Stimulated activated effector memory CD8-positive, alpha-beta T cell treated with anti-CD3 and anti-CD28 coated beads, Interleukin-12 subunit alpha, Interleukin-12 subunit beta, amount 100 ng/mL, for 72 hours (primary cell): ENCODE measurements at regions not wholly inside any gene's neighbourhood (a gene's known extent, or its start where the extent isn't known, plus 50 kb on each side); places are given as distances from the start of the nearest gene placed in this dataset.
"Not testable (repeated sequence)": the region's sequence is repeated elsewhere in the genome, so short reads cannot be mapped to it uniquely, and the experiment has no call there.

Experiments used
- ATAC-seq: fragments of 150-1000 bp; cut with Tn5 transposase; 2 replicates; pipeline ENCODE4 v1.10.0; 2021
- DNase-seq, 2 donors: peaks; one replicate each; pipeline ENCODE4 v3.0.0; 2021 to 2022; ENCODE audit warnings: low spot score in 2 of 2
- H3K27ac Mint-ChIP-seq: one replicate; pipeline ENCODE4 v1.8.0; 2022; ENCODE audit warnings: mild to moderate bottlenecking, mixed read lengths
- H3K36me3 Mint-ChIP-seq: one replicate; pipeline ENCODE4 v1.8.0; 2022; ENCODE audit warnings: mild to moderate bottlenecking, mixed read lengths
- H3K4me1 Mint-ChIP-seq: one replicate; pipeline ENCODE4 v1.8.0; 2022; ENCODE audit warnings: mixed read lengths
- H3K4me3 Mint-ChIP-seq: one replicate; pipeline ENCODE4 v1.8.0; 2022; ENCODE audit warnings: mild to moderate bottlenecking, mixed read lengths
- H3K9me3 Mint-ChIP-seq: one replicate; pipeline ENCODE4 v1.8.0; 2022; ENCODE audit warnings: mixed read lengths

- H3K9me3 Mint-ChIP-seq, H3K27ac Mint-ChIP-seq, H3K36me3 Mint-ChIP-seq, ATAC-seq, H3K4me1 Mint-ChIP-seq, DNase-seq, H3K4me3 Mint-ChIP-seq: not testable (repeated sequence)
These were observed 1170.7 kb upstream of the IGFBP7 start for GRCh38 chr4:58280928-58281327.

- Mint-ChIP-seq H3K36me3 (no peaks in the 10 kb centered on the region), H3K4me1 (no peaks in the 10 kb centered on the region)
These were observed 1165.7 kb upstream of the IGFBP7 start for GRCh38 chr4:58275856-58276255.

GRCh38 chr4:58274553-58274952 lies 1164.4 kb upstream of the IGFBP7 start:
- Mint-ChIP-seq H3K4me1 (no peaks in the 10 kb centered on the region), H3K27ac (no peak overlapping the region), H3K4me3 (no peak overlapping the region)

More at GRCh38 chr4:58275856-58276255, 1165.7 kb upstream of the IGFBP7 start:
- Mint-ChIP-seq H3K27ac (no peak overlapping the region), H3K9me3 (peaks cover 12% of the 10 kb centered on the region), H3K4me3 (no peak overlapping the region)
- ATAC-seq (no peak), DNase-seq (no peak)

DNA sequence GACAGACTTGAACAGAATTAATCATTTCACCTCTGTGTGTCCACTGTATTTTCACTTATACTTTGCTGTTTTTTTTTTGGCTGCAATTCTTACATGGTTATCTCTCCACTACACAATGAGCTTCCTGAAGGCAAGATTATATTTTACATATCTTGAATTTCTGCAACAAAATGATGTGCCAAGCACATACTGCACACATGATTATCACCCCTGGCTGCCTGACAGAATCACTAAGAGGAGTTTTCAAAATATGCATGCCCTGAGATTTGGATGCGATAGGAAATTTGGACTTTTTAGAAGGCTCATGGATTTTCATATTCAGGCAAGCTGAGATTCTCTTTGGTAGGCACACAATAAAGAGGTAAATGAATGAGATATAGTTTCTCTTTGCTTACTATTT lies 1162.1 kb upstream of the IGFBP7 start:
- no peak overlapping the region for H3K27ac Mint-ChIP-seq
- H3K4me3 Mint-ChIP-seq = no peak overlapping the region
- H3K4me1 Mint-ChIP-seq = no peaks in the 10 kb centered on the region
- no peak for ATAC-seq
- H3K9me3 Mint-ChIP-seq = peaks cover 19% of the 10 kb centered on the region
- DNase-seq = no peak
- no peaks in the 10 kb centered on the region for H3K36me3 Mint-ChIP-seq

More at GRCh38 chr4:58274553-58274952, 1164.4 kb upstream of the IGFBP7 start:
- H3K36me3 Mint-ChIP-seq = no peaks in the 10 kb centered on the region
- peaks cover 9% of the 10 kb centered on the region for H3K9me3 Mint-ChIP-seq
- DNase-seq (no peak), ATAC-seq (no peak)

DNA sequence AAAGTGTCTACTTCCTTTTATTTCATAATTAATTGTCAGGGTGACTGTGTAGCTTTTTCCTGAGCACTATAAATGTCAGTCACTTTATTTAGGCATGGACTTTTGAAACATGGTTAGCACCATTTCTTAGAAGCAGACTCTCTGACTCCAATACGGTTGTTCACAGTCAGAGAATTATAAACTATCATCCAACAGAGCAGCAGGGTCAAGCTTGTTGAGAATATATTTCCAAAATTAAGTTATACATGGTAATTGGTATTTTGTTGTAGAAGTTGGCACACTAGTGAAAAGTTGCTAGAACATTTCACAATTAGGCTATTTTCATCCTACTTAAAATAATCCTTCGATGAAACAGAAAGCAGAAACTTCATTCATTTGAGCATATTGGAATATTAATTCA lies 1155.5 kb upstream of the IGFBP7 start:
- H3K36me3 Mint-ChIP-seq = no peaks in the 10 kb centered on the region
- H3K27ac Mint-ChIP-seq = no peak overlapping the region
- no peak for ATAC-seq
- DNase-seq = no peak
- H3K9me3 Mint-ChIP-seq = peaks cover 24% of the 10 kb centered on the region
- no peaks in the 10 kb centered on the region for H3K4me1 Mint-ChIP-seq
- no peak overlapping the region for H3K4me3 Mint-ChIP-seq

DNA sequence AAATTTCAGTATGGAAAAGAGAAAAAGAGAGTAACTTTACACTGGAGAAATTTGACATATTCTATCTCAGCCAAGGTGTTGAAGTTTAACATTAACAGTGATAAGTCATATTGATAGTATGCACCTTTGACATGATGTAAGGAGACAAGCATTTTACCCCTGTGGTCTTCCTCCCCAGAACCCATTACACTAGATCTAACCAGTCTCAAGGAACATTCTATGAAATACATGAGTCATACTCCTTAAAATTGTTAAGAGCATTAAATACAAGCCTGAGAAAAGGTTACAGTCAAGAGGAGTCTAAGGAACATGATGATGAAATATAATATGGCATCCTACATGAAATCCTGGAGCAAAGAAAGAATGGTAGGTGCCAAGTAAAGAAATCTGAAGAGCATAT lies 1151.3 kb upstream of the IGFBP7 start:
- H3K9me3 Mint-ChIP-seq = peaks cover 15% of the 10 kb centered on the region
- no peak overlapping the region for H3K27ac Mint-ChIP-seq
- ATAC-seq = no peak
- no peaks in the 10 kb centered on the region for H3K36me3 Mint-ChIP-seq
- DNase-seq = no peak
- no peak overlapping the region for H3K4me3 Mint-ChIP-seq
- H3K4me1 Mint-ChIP-seq = no peaks in the 10 kb centered on the region

DNA sequence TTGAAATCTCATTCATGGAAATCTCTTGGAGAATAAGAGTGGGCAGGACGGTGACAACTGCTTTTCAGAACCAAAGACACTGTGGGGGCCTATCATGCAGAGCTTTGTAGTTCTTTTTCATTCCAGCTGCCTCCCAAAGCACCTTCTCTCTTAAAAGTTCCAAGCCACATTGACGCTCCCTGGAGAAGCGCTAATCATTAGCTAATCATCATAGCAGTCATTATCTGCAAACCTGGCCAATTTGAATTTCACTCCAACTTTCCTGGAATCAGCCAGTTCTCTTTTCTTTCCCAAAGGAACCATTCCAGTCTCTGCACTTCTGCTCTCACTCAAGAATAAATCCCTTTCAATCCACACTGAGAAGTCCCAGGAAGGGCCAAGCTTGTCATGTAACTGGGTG lies 1144.1 kb upstream of the IGFBP7 start:
- Mint-ChIP-seq H3K4me1 (no peaks in the 10 kb centered on the region), H3K9me3 (peaks cover 12% of the 10 kb centered on the region), H3K4me3 (no peak overlapping the region), H3K27ac (no peak overlapping the region), H3K36me3 (no peaks in the 10 kb centered on the region)
- ATAC-seq (no peak), DNase-seq (no peak)

DNA sequence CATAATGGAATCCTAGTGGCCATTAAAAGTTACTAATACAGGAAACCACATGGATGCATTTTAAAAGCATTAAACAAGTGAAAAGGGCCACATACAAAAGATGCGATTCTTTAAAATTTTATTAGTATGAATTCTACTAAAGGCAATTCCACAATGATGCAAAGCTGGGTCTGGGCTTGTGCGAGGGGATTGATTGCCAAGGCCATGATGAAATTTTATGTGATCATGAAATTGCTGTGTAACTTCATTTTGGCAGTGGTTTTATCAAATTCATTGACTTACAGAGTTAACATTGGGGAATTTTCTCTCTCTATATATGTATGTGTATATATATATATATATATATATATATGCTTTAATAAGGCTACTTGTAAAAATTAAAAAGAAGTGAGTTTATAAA lies 1142.5 kb upstream of the IGFBP7 start:
- Mint-ChIP-seq H3K36me3 (no peaks in the 10 kb centered on the region), H3K4me3 (no peak overlapping the region), H3K9me3 (peaks cover 11% of the 10 kb centered on the region), H3K27ac (no peak overlapping the region), H3K4me1 (no peaks in the 10 kb centered on the region)
- DNase-seq = no peak
- ATAC-seq = no peak

DNA sequence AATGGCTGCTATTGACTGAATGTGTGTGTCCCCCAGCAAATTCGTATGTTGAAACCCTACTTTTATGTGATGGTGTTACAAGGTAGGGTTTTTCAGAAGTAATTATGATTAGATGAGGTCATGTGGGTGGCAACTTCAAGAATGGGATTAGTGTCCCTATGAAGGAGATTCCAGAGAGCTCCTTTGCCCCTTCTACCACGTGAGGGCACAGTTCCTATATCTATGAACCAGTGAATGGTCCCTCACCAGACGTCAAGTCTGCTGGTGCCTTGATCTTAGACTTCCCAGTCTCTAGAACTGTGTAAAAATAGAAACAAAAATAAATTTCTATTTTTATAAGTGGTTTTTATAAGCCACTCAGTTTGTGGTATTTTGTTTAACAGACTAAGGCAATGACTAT lies 1137.6 kb upstream of the IGFBP7 start:
- H3K36me3 Mint-ChIP-seq = no peaks in the 10 kb centered on the region
- DNase-seq = no peak
- H3K27ac Mint-ChIP-seq = no peak overlapping the region
- H3K4me3 Mint-ChIP-seq = no peak overlapping the region
- no peaks in the 10 kb centered on the region for H3K4me1 Mint-ChIP-seq
- H3K9me3 Mint-ChIP-seq = peaks cover 9% of the 10 kb centered on the region
- no peak for ATAC-seq

- no peak overlapping the region for H3K27ac Mint-ChIP-seq
- no peaks in the 10 kb centered on the region for H3K4me1 Mint-ChIP-seq
- H3K36me3 Mint-ChIP-seq = no peaks in the 10 kb centered on the region
- DNase-seq = no peak
- H3K4me3 Mint-ChIP-seq = no peak overlapping the region
- peaks cover 24% of the 10 kb centered on the region for H3K9me3 Mint-ChIP-seq
- no peak for ATAC-seq
These were observed 1115.3 kb upstream of the IGFBP7 start for GRCh38 chr4:58225460-58225859.

- Mint-ChIP-seq H3K27ac (no peak overlapping the region), H3K36me3 (no peaks in the 10 kb centered on the region), H3K4me3 (no peak overlapping the region), H3K4me1 (no peaks in the 10 kb centered on the region), H3K9me3 (peaks cover 26% of the 10 kb centered on the region)
- DNase-seq (no peak), ATAC-seq (no peak)
These were observed 1109.0 kb upstream of the IGFBP7 start for GRCh38 chr4:58219179-58219578.

- ATAC-seq = no peak
These were observed 1106.3 kb upstream of the IGFBP7 start for GRCh38 chr4:58216461-58216860.

GRCh38 chr4:58214376-58214775 lies 1104.2 kb upstream of the IGFBP7 start:
- DNase-seq (no peak), ATAC-seq (no peak)
- Mint-ChIP-seq H3K36me3 (no peaks in the 10 kb centered on the region), H3K4me3 (no peak overlapping the region), H3K27ac (no peak overlapping the region), H3K9me3 (peaks cover 16% of the 10 kb centered on the region), H3K4me1 (no peaks in the 10 kb centered on the region)

More at GRCh38 chr4:58216461-58216860, 1106.3 kb upstream of the IGFBP7 start:
- H3K4me1 Mint-ChIP-seq = no peaks in the 10 kb centered on the region
- H3K9me3 Mint-ChIP-seq = peaks cover 16% of the 10 kb centered on the region
- H3K27ac Mint-ChIP-seq = no peak overlapping the region
- no peaks in the 10 kb centered on the region for H3K36me3 Mint-ChIP-seq
- H3K4me3 Mint-ChIP-seq = no peak overlapping the region
- no peak for DNase-seq

GRCh38 chr4:58209551-58209950 lies 1099.4 kb upstream of the IGFBP7 start:
- H3K4me1 Mint-ChIP-seq = no peaks in the 10 kb centered on the region
- no peak overlapping the region for H3K4me3 Mint-ChIP-seq
- DNase-seq (no peak), ATAC-seq (no peak)
- H3K36me3 Mint-ChIP-seq = no peaks in the 10 kb centered on the region
- no peak overlapping the region for H3K27ac Mint-ChIP-seq
- peaks cover 10% of the 10 kb centered on the region for H3K9me3 Mint-ChIP-seq

GRCh38 chr4:58209001-58209400 lies 1098.8 kb upstream of the IGFBP7 start:
- Mint-ChIP-seq H3K27ac (no peak overlapping the region), H3K4me3 (no peak overlapping the region)
- ATAC-seq = no peak

GRCh38 chr4:58205446-58206235 lies 1095.5 kb upstream of the IGFBP7 start:
- DNase-seq (no peak), ATAC-seq (no peak)
- Mint-ChIP-seq H3K9me3 (peaks cover 9% of the 10 kb centered on the region), H3K27ac (no peak overlapping the region), H3K36me3 (no peaks in the 10 kb centered on the region), H3K4me1 (no peaks in the 10 kb centered on the region), H3K4me3 (no peak overlapping the region)

More at GRCh38 chr4:58209001-58209400, 1098.8 kb upstream of the IGFBP7 start:
- no peaks in the 10 kb centered on the region for H3K4me1 Mint-ChIP-seq
- H3K36me3 Mint-ChIP-seq = no peaks in the 10 kb centered on the region
- peaks cover 10% of the 10 kb centered on the region for H3K9me3 Mint-ChIP-seq
- no peak for DNase-seq
